ENCODE measurements at regions not wholly inside any gene's neighbourhood (a gene's known extent, or its start where the extent isn't known, plus 50 kb on each side); places are given as distances from the start of the nearest gene placed in this dataset.

DNA sequence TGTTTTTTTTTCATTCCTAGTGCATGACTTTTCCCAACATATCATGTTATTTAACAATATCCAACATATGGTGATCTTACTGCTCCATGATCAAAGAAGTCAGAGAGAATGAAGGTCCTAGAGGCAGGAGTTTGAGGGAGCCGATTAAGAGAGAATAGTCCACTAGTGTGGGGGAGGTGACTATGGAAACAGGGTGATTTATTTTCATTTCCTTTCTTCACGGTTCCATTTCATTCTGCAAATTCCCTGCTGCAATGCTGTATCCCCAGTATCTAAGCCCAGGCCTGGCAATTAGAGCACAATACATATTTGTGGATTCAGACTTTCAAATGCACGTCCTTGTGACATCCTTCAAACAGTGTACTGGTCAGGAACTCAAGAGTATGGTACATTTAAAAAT is 91.4 kb downstream of the CD83 start:
- TF ChIP-seq, protein P1, sequence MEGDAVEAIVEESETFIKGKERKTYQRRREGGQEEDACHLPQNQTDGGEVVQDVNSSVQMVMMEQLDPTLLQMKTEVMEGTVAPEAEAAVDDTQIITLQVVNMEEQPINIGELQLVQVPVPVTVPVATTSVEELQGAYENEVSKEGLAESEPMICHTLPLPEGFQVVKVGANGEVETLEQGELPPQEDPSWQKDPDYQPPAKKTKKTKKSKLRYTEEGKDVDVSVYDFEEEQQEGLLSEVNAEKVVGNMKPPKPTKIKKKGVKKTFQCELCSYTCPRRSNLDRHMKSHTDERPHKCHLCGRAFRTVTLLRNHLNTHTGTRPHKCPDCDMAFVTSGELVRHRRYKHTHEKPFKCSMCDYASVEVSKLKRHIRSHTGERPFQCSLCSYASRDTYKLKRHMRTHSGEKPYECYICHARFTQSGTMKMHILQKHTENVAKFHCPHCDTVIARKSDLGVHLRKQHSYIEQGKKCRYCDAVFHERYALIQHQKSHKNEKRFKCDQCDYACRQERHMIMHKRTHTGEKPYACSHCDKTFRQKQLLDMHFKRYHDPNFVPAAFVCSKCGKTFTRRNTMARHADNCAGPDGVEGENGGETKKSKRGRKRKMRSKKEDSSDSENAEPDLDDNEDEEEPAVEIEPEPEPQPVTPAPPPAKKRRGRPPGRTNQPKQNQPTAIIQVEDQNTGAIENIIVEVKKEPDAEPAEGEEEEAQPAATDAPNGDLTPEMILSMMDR (IDR thresholded peaks at IDR 0.05; ENCODE audit: low read depth, low read length, poor library complexity, severe bottlenecking): no peak
- no peak for TF ChIP-seq EZH2phosphoT487 (IDR thresholded peaks at IDR 0.05; ENCODE audit: borderline replicate concordance, low read length)
